Hepatocyte (in vitro differentiated cells): ENCODE measurements at regions not wholly inside any gene's neighbourhood (a gene's known extent, or its start where the extent isn't known, plus 50 kb on each side); places are given as distances from the start of the nearest gene placed in this dataset.

Source experiments
- DNase-seq: peaks from one replicate; pipeline ENCODE4 v3.0.0-alpha.2; 2016; ENCODE audit warnings: low spot score
- H2AFZ ChIP-seq: fragments of 200-600 bp; sonication (generic); 2 replicates; pipeline ENCODE4 v1.6.0; 2016; ENCODE audit warnings: antibody characterized with exemption, mild to moderate bottlenecking
- H3K27ac ChIP-seq: fragments of 200-600 bp; sonication (generic); 2 replicates; pipeline ENCODE4 v1.5.1; 2016; ENCODE audit warnings: mild to moderate bottlenecking
- H3K27me3 ChIP-seq: fragments of 200-600 bp; sonication (generic); 2 replicates; pipeline ENCODE4 v1.6.1; 2016
- H3K36me3 ChIP-seq: fragments of 200-600 bp; sonication (generic); replicated peaks from 2 replicates; pipeline ENCODE4 v1.5.1; 2016; ENCODE audit warnings: low read depth; ENCODE audit not compliant: insufficient read depth
- H3K4me1 ChIP-seq: fragments of 200-600 bp; sonication (generic); 2 replicates; pipeline ENCODE4 v1.5.1; 2016; ENCODE audit warnings: mild to moderate bottlenecking, moderate library complexity; ENCODE audit not compliant: insufficient read depth
- H3K4me2 ChIP-seq: fragments of 200-600 bp; sonication (generic); 2 replicates; pipeline ENCODE4 v1.6.0; 2016
- H3K4me3 ChIP-seq: fragments of 200-600 bp; sonication (generic); 2 replicates; pipeline ENCODE4 v1.5.1; 2016; ENCODE audit warnings: mild to moderate bottlenecking
- H3K79me2 ChIP-seq: fragments of 200-600 bp; sonication (generic); 2 replicates; pipeline ENCODE4 v1.6.0; 2017; ENCODE audit warnings: mild to moderate bottlenecking
- H3K9me2 ChIP-seq: fragments of 200-600 bp; sonication (generic); replicated peaks from 2 replicates; pipeline ENCODE4 v1.6.0; 2017; ENCODE audit warnings: mild to moderate bottlenecking; ENCODE audit not compliant: insufficient read depth
- H3K9me3 ChIP-seq: fragments of 200-600 bp; sonication (generic); 2 replicates; pipeline ENCODE4 v1.5.1; 2016; ENCODE audit warnings: low read depth, mild to moderate bottlenecking
- H4K20me1 ChIP-seq: fragments of 200-600 bp; sonication (generic); 2 replicates; pipeline ENCODE4 v1.6.0; 2016; ENCODE audit warnings: mild to moderate bottlenecking; ENCODE audit not compliant: insufficient read depth, poor library complexity, severe bottlenecking
- CTCF ChIP-seq: fragments of 200-600 bp; sonication (generic); IDR thresholded peaks from 2 replicates; pipeline ENCODE4 v1.5.1; 2016; ENCODE audit warnings: antibody characterized with exemption, mild to moderate bottlenecking; ENCODE audit not compliant: poor library complexity
- EZH2 ChIP-seq: fragments of 200-600 bp; sonication (generic); IDR thresholded peaks from 2 replicates; pipeline ENCODE4 v1.6.1; 2016; ENCODE audit warnings: antibody characterized with exemption, mild to moderate bottlenecking, borderline replicate concordance
- EZH2phosphoT487 ChIP-seq: fragments of 200-600 bp; sonication (generic); IDR thresholded peaks from one replicate; pipeline ENCODE4 v1.6.1; 2018; ENCODE audit warnings: antibody characterized with exemption, mild to moderate bottlenecking, low read depth, moderate library complexity; ENCODE audit not compliant: unreplicated experiment, severe bottlenecking
- WGBS: methylation state at CpG from one replicate; pipeline ENCODE4 v1.1.6; 2016; ENCODE audit warnings: low lambda C conversion rate; ENCODE audit errors: missing lambda C conversion rate; 5-methylcytosine and 5-hydroxymethylcytosine counted together

- no peaks in the 10 kb centered on the region for H3K9me3 ChIP-seq
- no peaks in the 10 kb centered on the region for H3K36me3 ChIP-seq
- H3K27ac ChIP-seq: no peak overlapping the region
- H4K20me1 ChIP-seq: no peaks in the 10 kb centered on the region
- H3K9me2 ChIP-seq: no peaks in the 10 kb centered on the region
- DNase-seq: no peak
- H2AFZ ChIP-seq: no peak overlapping the region
- no peaks in the 10 kb centered on the region for H3K27me3 ChIP-seq
- no peak overlapping the region for H3K4me2 ChIP-seq
- TF ChIP-seq EZH2 (no peak), CTCF (no peak), EZH2phosphoT487 (no peak)
- H3K4me1 ChIP-seq: no peaks in the 10 kb centered on the region
- 95% methylated on average over 2 of the region's 2 CpGs for WGBS
- no peaks in the 10 kb centered on the region for H3K79me2 ChIP-seq
- H3K4me3 ChIP-seq: no peak overlapping the region
These were observed 258.1 kb upstream of the PTCHD4 start for GRCh38 chr6:48369100-48369499.

DNA sequence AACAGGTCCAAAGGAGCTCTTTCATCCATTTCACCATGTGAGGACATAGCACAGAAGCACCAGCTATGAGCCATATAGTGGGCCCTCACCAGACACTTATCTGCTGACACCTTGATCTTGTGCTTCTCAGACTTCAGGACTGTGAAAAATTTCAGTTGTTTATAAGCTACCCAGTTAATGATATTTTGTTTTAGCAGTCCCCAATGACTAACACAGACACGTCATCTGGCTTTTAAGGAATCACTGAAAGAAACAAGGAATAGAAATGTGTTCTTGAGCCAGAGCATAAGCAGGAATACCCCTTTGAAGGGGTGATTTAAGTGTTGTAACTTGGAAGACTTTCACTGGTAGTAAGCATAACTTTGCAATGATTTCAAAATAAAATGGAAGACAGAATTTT, 214.7 kb upstream of the PTCHD4 start:
- no peak for TF ChIP-seq EZH2phosphoT487
- TF ChIP-seq EZH2: no peak
- TF ChIP-seq CTCF: no peak
- Histone ChIP-seq H3K9me2 (no peaks in the 10 kb centered on the region), H4K20me1 (no peaks in the 10 kb centered on the region), H2AFZ (no peak overlapping the region), H3K27me3 (no peaks in the 10 kb centered on the region), H3K9me3 (no peaks in the 10 kb centered on the region), H3K79me2 (no peaks in the 10 kb centered on the region), H3K4me1 (no peaks in the 10 kb centered on the region), H3K4me3 (no peak overlapping the region), H3K36me3 (no peaks in the 10 kb centered on the region), H3K4me2 (no peak overlapping the region), H3K27ac (no peak overlapping the region)
- DNase-seq: no peak
- WGBS: 57% methylated on average over 1 of the region's 1 CpG

DNA sequence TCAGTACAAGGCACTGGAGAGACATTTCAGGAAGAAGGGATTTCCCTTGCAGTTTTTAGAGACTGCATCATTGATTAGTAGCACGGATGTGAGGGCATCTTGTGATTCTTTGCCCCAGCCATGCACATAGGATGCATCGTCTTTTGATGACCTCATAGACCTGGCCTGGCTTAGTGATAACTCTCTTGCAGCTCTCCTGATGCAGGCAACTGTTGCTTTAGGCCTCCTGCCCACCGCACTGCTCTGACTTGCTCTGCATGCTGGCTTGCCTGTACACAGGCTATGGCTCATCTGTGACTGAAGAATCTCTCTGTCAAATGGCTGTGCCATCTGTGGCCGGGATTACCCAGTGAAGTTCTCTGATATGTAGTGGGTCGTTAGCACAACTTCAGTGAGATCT, 207.7 kb upstream of the PTCHD4 start:
- H3K4me3 ChIP-seq: no peak overlapping the region
- no peak overlapping the region for H2AFZ ChIP-seq
- H3K79me2 ChIP-seq: no peaks in the 10 kb centered on the region
- H3K27ac ChIP-seq: no peak overlapping the region
- no peak for TF ChIP-seq EZH2
- no peak for TF ChIP-seq CTCF
- no peak for TF ChIP-seq EZH2phosphoT487
- H4K20me1 ChIP-seq: no peaks in the 10 kb centered on the region
- H3K9me3 ChIP-seq: no peaks in the 10 kb centered on the region
- H3K36me3 ChIP-seq: no peaks in the 10 kb centered on the region
- no peaks in the 10 kb centered on the region for H3K27me3 ChIP-seq
- no peaks in the 10 kb centered on the region for H3K4me1 ChIP-seq
- DNase-seq: no peak
- 90% methylated on average over 5 of the region's 5 CpGs for WGBS
- no peaks in the 10 kb centered on the region for H3K9me2 ChIP-seq
- H3K4me2 ChIP-seq: no peak overlapping the region

GRCh38 chr6:48315915-48316314, 204.9 kb upstream of the PTCHD4 start:
- 93% methylated on average over 1 of the region's 1 CpG for WGBS
- H3K27ac ChIP-seq: no peak overlapping the region
- no peaks in the 10 kb centered on the region for H3K4me1 ChIP-seq
- no peaks in the 10 kb centered on the region for H3K79me2 ChIP-seq
- no peak overlapping the region for H3K4me2 ChIP-seq
- TF ChIP-seq EZH2: no peak
- TF ChIP-seq CTCF: no peak
- TF ChIP-seq EZH2phosphoT487: no peak
- no peaks in the 10 kb centered on the region for H3K9me2 ChIP-seq
- H3K9me3 ChIP-seq: no peaks in the 10 kb centered on the region
- no peak overlapping the region for H2AFZ ChIP-seq
- no peak overlapping the region for H3K4me3 ChIP-seq
- H3K36me3 ChIP-seq: no peaks in the 10 kb centered on the region
- no peaks in the 10 kb centered on the region for H4K20me1 ChIP-seq
- H3K27me3 ChIP-seq: no peaks in the 10 kb centered on the region
- DNase-seq: no peak
